Endothelial cell (in vitro differentiated cells): ENCODE measurements at regions not wholly inside any gene's neighbourhood (a gene's known extent, or its start where the extent isn't known, plus 50 kb on each side); places are given as distances from the start of the nearest gene placed in this dataset.

ENCODE experiments used
- DNase-seq: peaks from one replicate; pipeline ENCODE4 v3.0.0; 2021; ENCODE audit warnings: low spot score
- H3K27ac Mint-ChIP-seq: one replicate; pipeline ENCODE4 v1.8.0; 2021; ENCODE audit warnings: mixed read lengths, inconsistent platforms; ENCODE audit not compliant: unreplicated experiment
- H3K27me3 Mint-ChIP-seq: one replicate; pipeline ENCODE4 v1.8.0; 2021; ENCODE audit warnings: mild to moderate bottlenecking, moderate library complexity, mixed read lengths, inconsistent platforms; ENCODE audit not compliant: unreplicated experiment
- H3K36me3 Mint-ChIP-seq: one replicate; pipeline ENCODE4 v1.8.0; 2021; ENCODE audit warnings: mild to moderate bottlenecking, low read depth, mixed read lengths, inconsistent platforms; ENCODE audit not compliant: unreplicated experiment
- H3K4me1 Mint-ChIP-seq: one replicate; pipeline ENCODE4 v1.8.0; 2021; ENCODE audit warnings: mild to moderate bottlenecking, mixed read lengths, inconsistent platforms; ENCODE audit not compliant: unreplicated experiment
- H3K4me3 Mint-ChIP-seq: one replicate; pipeline ENCODE4 v1.8.0; 2021; ENCODE audit warnings: mild to moderate bottlenecking, mixed read lengths, inconsistent platforms; ENCODE audit not compliant: unreplicated experiment
- H3K9me3 Mint-ChIP-seq: one replicate; pipeline ENCODE4 v1.8.0; 2021; ENCODE audit warnings: mixed read lengths, inconsistent platforms; ENCODE audit not compliant: unreplicated experiment
- CTCF ChIP-seq: fragments of 200-600 bp; sonication (generic); IDR thresholded peaks from one replicate; pipeline ENCODE4 v1.5.0; 2021; ENCODE audit warnings: antibody characterized with exemption; ENCODE audit not compliant: unreplicated experiment

DNA sequence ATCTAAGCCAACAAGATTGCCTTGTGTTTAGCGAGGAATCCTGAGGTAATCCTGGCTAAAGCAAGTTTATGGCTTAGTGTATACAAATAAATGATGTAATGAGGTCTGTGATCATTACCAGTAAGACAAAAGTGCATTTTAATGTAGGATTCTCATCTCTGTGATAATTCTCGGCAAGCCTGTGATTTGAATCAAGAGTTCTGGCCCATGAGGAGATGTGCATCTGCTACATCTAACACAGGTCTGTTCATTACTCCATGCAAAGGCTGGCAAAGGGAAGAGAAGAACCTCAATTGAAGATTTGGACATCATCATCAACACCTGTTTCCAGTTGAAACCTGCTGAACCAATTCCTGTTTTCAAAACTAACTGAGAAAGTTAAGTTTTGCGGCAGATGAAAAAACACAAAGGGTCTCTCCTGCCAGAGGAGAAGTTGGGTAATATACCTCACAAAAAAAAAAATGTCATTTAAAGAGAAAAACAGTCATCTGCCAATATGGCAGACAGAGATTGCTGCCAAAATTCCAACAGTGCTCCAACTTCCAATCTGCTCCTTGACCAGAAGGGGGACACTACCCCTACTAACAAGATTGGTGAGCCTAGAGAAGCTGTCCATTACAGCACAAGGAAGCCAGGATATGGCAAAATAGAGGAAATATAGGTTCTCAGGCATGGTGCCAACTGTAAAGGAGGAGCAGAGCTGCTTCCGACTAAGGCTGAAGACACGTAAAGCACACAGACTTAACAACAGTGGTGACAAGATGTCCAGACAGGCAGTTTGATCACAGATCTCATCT lies 453.7 kb downstream of the TTLL7 start:
- Mint-ChIP-seq H3K36me3 (no peaks in the 10 kb centered on the region), H3K4me1 (peaks cover 4% of the 10 kb centered on the region), H3K27ac (no peak overlapping the region), H3K9me3 (no peaks in the 10 kb centered on the region), H3K27me3 (peaks cover 3% of the 10 kb centered on the region), H3K4me3 (no peak overlapping the region)
- peak; percentile 11 for DNase-seq
- TF ChIP-seq CTCF: peak; percentile 71

- Mint-ChIP-seq H3K36me3 (no peaks in the 10 kb centered on the region), H3K4me3 (no peak overlapping the region), H3K9me3 (no peaks in the 10 kb centered on the region), H3K4me1 (peaks cover 4% of the 10 kb centered on the region), H3K27me3 (peaks cover 3% of the 10 kb centered on the region), H3K27ac (no peak overlapping the region)
- no peak for DNase-seq
- no peak for TF ChIP-seq CTCF
Observed at GRCh38 chr1:83543222-83543973, 455.5 kb downstream of the TTLL7 start.

DNA sequence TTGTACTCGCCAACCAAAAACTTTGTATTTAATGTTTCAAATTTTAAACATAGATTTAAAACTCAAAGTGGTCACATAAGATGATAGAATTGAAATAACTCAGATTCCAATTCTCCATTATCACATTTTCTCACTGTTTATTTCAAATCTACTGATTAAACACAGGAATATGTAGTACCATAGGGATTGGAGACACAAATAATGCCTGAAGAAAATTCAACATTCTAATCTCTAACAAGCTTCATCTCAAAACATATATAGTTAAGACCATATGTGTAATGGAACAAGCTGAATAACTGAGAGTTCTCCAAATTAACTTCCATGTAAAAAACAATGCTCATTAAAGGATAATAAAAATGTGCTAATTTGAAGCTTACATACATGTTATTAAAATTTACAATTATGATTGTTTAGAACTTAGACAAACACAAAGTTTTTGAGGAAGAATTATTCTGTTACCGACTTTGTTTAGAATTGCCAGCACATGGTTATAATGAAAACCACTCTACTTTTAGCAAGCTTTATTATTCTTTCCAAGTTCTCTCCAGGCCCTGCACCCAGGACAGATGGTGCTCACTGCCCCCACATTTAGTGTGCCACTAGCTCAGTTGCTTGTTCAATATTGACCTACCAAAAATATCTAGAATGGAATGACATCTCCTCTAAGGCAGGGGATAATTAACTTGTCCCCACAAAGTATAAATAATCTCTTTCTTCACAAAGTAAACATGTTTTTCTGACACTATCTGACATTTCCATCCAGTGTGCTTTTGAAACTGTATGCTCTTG lies 467.2 kb downstream of the TTLL7 start:
- Mint-ChIP-seq H3K4me3 (no peak overlapping the region), H3K36me3 (no peaks in the 10 kb centered on the region), H3K9me3 (no peaks in the 10 kb centered on the region), H3K27ac (no peak overlapping the region), H3K4me1 (peaks cover 7% of the 10 kb centered on the region), H3K27me3 (no peaks in the 10 kb centered on the region)
- no peak for TF ChIP-seq CTCF
- no peak for DNase-seq

GRCh38 chr1:83530506-83530905 lies 468.4 kb downstream of the TTLL7 start:
- DNase-seq: no peak
- no peak overlapping the region for H3K4me3 Mint-ChIP-seq
- no peak overlapping the region for H3K27ac Mint-ChIP-seq
- H3K36me3 Mint-ChIP-seq: no peaks in the 10 kb centered on the region
- no peaks in the 10 kb centered on the region for H3K9me3 Mint-ChIP-seq
- TF ChIP-seq CTCF: no peak
- H3K27me3 Mint-ChIP-seq: no peaks in the 10 kb centered on the region
- H3K4me1 Mint-ChIP-seq: peaks cover 7% of the 10 kb centered on the region
